Motor neuron (in vitro differentiated cells): ENCODE measurements at regions not wholly inside any gene's neighbourhood (a gene's known extent, or its start where the extent isn't known, plus 50 kb on each side); places are given as distances from the start of the nearest gene placed in this dataset.

Experiments
- ATAC-seq, 8 experiments: fragments of 200-7000 bp; cut with Tn5 transposase; replicated peaks in 6 of 8; 2 replicates each; pipeline ENCODE4 v1.8.0; 2021; ENCODE audit warnings: mild to moderate bottlenecking in 8 of 8, moderate library complexity in 8 of 8
- H3K27ac ChIP-seq, 2 donors: fragments of 250-450 bp; sonication (Bioruptor Pico); 2 replicates each; pipeline ENCODE4 v1.9.0; 2021; ENCODE audit warnings: antibody characterized with exemption in 2 of 2, mild to moderate bottlenecking in 2 of 2, moderate library complexity in 1 of 2
- H3K4me1 ChIP-seq, 2 donors: fragments of 250-450 bp; sonication (Bioruptor Pico); replicated peaks in 1 of 2; 2 replicates each; pipeline ENCODE4 v1.6.1; 2021; ENCODE audit warnings: antibody characterized with exemption in 2 of 2, mild to moderate bottlenecking in 2 of 2, moderate library complexity in 1 of 2
- H3K4me3 ChIP-seq, 5 donors: fragments of 250-450 bp; sonication (Bioruptor Pico); 2 replicates each; pipeline ENCODE4 v1.9.0; 2021; ENCODE audit warnings: antibody characterized with exemption in 5 of 5, mild to moderate bottlenecking in 5 of 5, moderate library complexity in 4 of 5
- WGBS, 10 experiments: fragments of 450-650 bp; shearing (Covaris generic); methylation state at CpG; one replicate each; pipeline ENCODE4 v1.0.0; 2022; 5-methylcytosine and 5-hydroxymethylcytosine counted together
- in situ Hi-C, 9 experiments: fragments of 400-800 bp; cut with MboI; loops; one replicate each; pipeline ENCODE4 v1.15.0; 2021; ENCODE audit warnings: low sequenced_read_pairs in 9 of 9, low pct_unique_long_range_greater_than_20kb in 2 of 9; ENCODE audit not compliant: unreplicated experiment in 9 of 9

- peaks cover 36 to 40% of the 10 kb centered on the region in 2 donors for H3K4me1 ChIP-seq
- no peak overlapping the region for H3K4me3 ChIP-seq
- H3K27ac ChIP-seq = no peak overlapping the region
- ATAC-seq = no peak
- in situ Hi-C loops = no loop called here
- WGBS, 10 experiments = 58 to 91% (median 80%) methylated on average over 1 to 5 of the region's 11 CpGs; no CpG with 5 or more reads in 4 of the 10 experiments
Observed at GRCh38 chr9:134223091-134223490, 58.7 kb upstream of the RNU6ATAC start.

- in situ Hi-C loops = no loop called here
- Histone ChIP-seq H3K4me1 (peaks cover 41 to 45% of the 10 kb centered on the region in 2 donors), H3K27ac (no peak overlapping the region), H3K4me3 (no peak overlapping the region)
- ATAC-seq = no peak
- 53 to 96% (median 86%) methylated on average over 2 to 7 of the region's 15 CpGs; no CpG with 5 or more reads in 2 of the 10 experiments for WGBS, 10 experiments
Observed at GRCh38 chr9:134223591-134224122, 59.3 kb upstream of the RNU6ATAC start.

GRCh38 chr9:134224127-134224526, 59.8 kb upstream of the RNU6ATAC start:
- WGBS, 10 experiments = 40 to 86% (median 63%) methylated on average over 1 to 8 of the region's 9 CpGs
- H3K4me3 ChIP-seq = no peak overlapping the region

GRCh38 chr9:134224567-134225093, 60.3 kb upstream of the RNU6ATAC start:
- 40 to 90% (median 83%) methylated on average over 2 to 4 of the region's 9 CpGs; no CpG with 5 or more reads in 7 of the 10 experiments for WGBS, 10 experiments
- Histone ChIP-seq H3K27ac (no peak overlapping the region), H3K4me3 (no peak overlapping the region), H3K4me1 (peaks cover 41 to 45% of the 10 kb centered on the region in 2 donors)
- peak in 4 of 8 experiments; percentile 12 to 31 (median 28) for ATAC-seq
- in situ Hi-C loops = no loop called here

More at GRCh38 chr9:134224127-134224526, 59.8 kb upstream of the RNU6ATAC start:
- ATAC-seq = no peak
- Histone ChIP-seq H3K4me1 (peaks cover 41 to 45% of the 10 kb centered on the region in 2 donors), H3K27ac (no peak overlapping the region)
- in situ Hi-C loops = no loop called here

GRCh38 chr9:134225186-134225585, 60.8 kb upstream of the RNU6ATAC start:
- WGBS, 10 experiments = 100% methylated on average over 1 to 2 of the region's 8 CpGs; no CpG with 5 or more reads in 8 of the 10 experiments
- in situ Hi-C loops = no loop called here
- Histone ChIP-seq H3K4me3 (no peak overlapping the region), H3K27ac (no peak overlapping the region), H3K4me1 (peaks cover 41 to 45% of the 10 kb centered on the region in 2 donors)
- no peak for ATAC-seq

- Histone ChIP-seq H3K27ac (no peak overlapping the region), H3K4me1 (peaks cover 43 to 46% of the 10 kb centered on the region in 2 donors), H3K4me3 (no peak overlapping the region)
- WGBS, 10 experiments = 0 to 100% (median 75%) methylated on average over 1 to 2 of the region's 7 CpGs; no CpG with 5 or more reads in 7 of the 10 experiments
- in situ Hi-C loops = no loop called here
- no peak for ATAC-seq
Observed at GRCh38 chr9:134225816-134226215, 61.5 kb upstream of the RNU6ATAC start.

- H3K4me3 ChIP-seq = no peak overlapping the region
- H3K4me1 ChIP-seq = peaks cover 49 to 52% of the 10 kb centered on the region in 2 donors
- in situ Hi-C loops = no loop called here
- ATAC-seq = peak in 5 of 8 experiments; percentile 32 to 61 (median 46)
- 83% methylated on average over 5 of the region's 27 CpGs; no CpG with 5 or more reads in 9 of the 10 experiments for WGBS, 10 experiments
- H3K27ac ChIP-seq = no peak overlapping the region
Observed at GRCh38 chr9:134226221-134226930, 62.0 kb upstream of the RNU6ATAC start.

GRCh38 chr9:134227451-134228411, 63.4 kb upstream of the RNU6ATAC start:
- Histone ChIP-seq H3K4me1 (peaks cover 49 to 51% of the 10 kb centered on the region in 2 donors), H3K27ac (no peak overlapping the region), H3K4me3 (no peak overlapping the region)
- 35 to 87% (median 54%) methylated on average over 2 to 6 of the region's 27 CpGs; no CpG with 5 or more reads in 6 of the 10 experiments for WGBS, 10 experiments
- ATAC-seq = peak in 5 of 8 experiments; percentile 13 to 50 (median 43)
- in situ Hi-C loops = no loop called here

GRCh38 chr9:134228649-134229048, 64.3 kb upstream of the RNU6ATAC start:
- WGBS, 10 experiments = 40 to 70% methylated on average over 1 to 2 of the region's 8 CpGs; no CpG with 5 or more reads in 8 of the 10 experiments
- in situ Hi-C loops = no loop called here
- peaks cover 44 to 46% of the 10 kb centered on the region in 2 donors for H3K4me1 ChIP-seq
- no peak overlapping the region for H3K27ac ChIP-seq
- ATAC-seq = no peak
- H3K4me3 ChIP-seq = no peak overlapping the region

GRCh38 chr9:134229466-134230091, 65.2 kb upstream of the RNU6ATAC start:
- ATAC-seq = no peak
- 75 to 100% (median 97%) methylated on average over 1 to 4 of the region's 23 CpGs; no CpG with 5 or more reads in 4 of the 10 experiments for WGBS, 10 experiments
- no peak overlapping the region for H3K27ac ChIP-seq
- H3K4me1 ChIP-seq = peaks cover 40 to 44% of the 10 kb centered on the region in 2 donors
- in situ Hi-C loops = no loop called here
- H3K4me3 ChIP-seq = no peak overlapping the region

- H3K4me3 ChIP-seq = no peak overlapping the region
- H3K4me1 ChIP-seq = peaks cover 39 to 44% of the 10 kb centered on the region in 2 donors
- in situ Hi-C loops = no loop called here
- no peak overlapping the region for H3K27ac ChIP-seq
- peak in 2 of 8 experiments; percentile 2 for ATAC-seq
- 27 to 92% (median 86%) methylated on average over 2 to 4 of the region's 28 CpGs; no CpG with 5 or more reads in 7 of the 10 experiments for WGBS, 10 experiments
Observed at GRCh38 chr9:134230092-134230941, 66.0 kb upstream of the RNU6ATAC start.
